MM.1S (cell line): ENCODE measurements at regions not wholly inside any gene's neighbourhood (a gene's known extent, or its start where the extent isn't known, plus 50 kb on each side); places are given as distances from the start of the nearest gene placed in this dataset.

Source experiments
- DNase-seq: peaks from one replicate; pipeline ENCODE4 v3.0.0-alpha.2; 2015
- H2AFZ ChIP-seq: fragments of 300-600 bp; sonication (generic); 2 replicates; pipeline ENCODE4 v1.6.0; 2016; ENCODE audit warnings: antibody characterized with exemption, low read length
- H3F3A ChIP-seq: fragments of 300-600 bp; sonication (generic); 2 replicates; pipeline ENCODE4 v1.6.1; 2016; ENCODE audit warnings: mild to moderate bottlenecking, antibody characterized with exemption, low read length, moderate library complexity, mixed read lengths; ENCODE audit not compliant: insufficient read depth
- H3K27ac ChIP-seq: fragments of 300-600 bp; sonication (generic); 2 replicates; pipeline ENCODE4 v1.5.1; 2016; ENCODE audit warnings: mild to moderate bottlenecking, low read length
- H3K27me3 ChIP-seq: fragments of 300-600 bp; sonication (generic); replicated peaks from 2 replicates; pipeline ENCODE4 v1.6.0; 2016; ENCODE audit warnings: low read length; ENCODE audit not compliant: insufficient read depth
- H3K36me3 ChIP-seq: fragments of 300-600 bp; sonication (generic); replicated peaks from 2 replicates; pipeline ENCODE4 v1.6.1; 2016; ENCODE audit warnings: mild to moderate bottlenecking, low read length, mixed read lengths; ENCODE audit not compliant: insufficient read depth
- H3K4me1 ChIP-seq: fragments of 300-600 bp; sonication (generic); 2 replicates; pipeline ENCODE4 v1.6.1; 2016; ENCODE audit warnings: low read length, mixed read lengths
- H3K4me2 ChIP-seq: fragments of 300-600 bp; sonication (generic); 2 replicates; pipeline ENCODE4 v1.6.0; 2016; ENCODE audit warnings: low read depth, low read length
- H3K4me3 ChIP-seq: fragments of 300-600 bp; sonication (generic); 2 replicates; pipeline ENCODE4 v1.5.1; 2016; ENCODE audit warnings: low read length, mixed read lengths
- H3K79me2 ChIP-seq: fragments of 300-600 bp; sonication (generic); 2 replicates; pipeline ENCODE4 v1.6.1; 2016; ENCODE audit warnings: mixed run types, low read length, mixed read lengths
- H3K9ac ChIP-seq: fragments of 300-600 bp; sonication (generic); 2 replicates; pipeline ENCODE4 v1.6.1; 2016; ENCODE audit warnings: low read length, mixed read lengths
- H3K9me2 ChIP-seq: fragments of 300-600 bp; sonication (generic); replicated peaks from 2 replicates; pipeline ENCODE4 v1.6.1; 2016; ENCODE audit warnings: mild to moderate bottlenecking, low read length, mixed read lengths; ENCODE audit not compliant: insufficient read depth
- H3K9me3 ChIP-seq: fragments of 300-600 bp; sonication (generic); replicated peaks from 2 replicates; pipeline ENCODE4 v1.6.1; 2016; ENCODE audit warnings: mild to moderate bottlenecking, low read length, mixed read lengths; ENCODE audit not compliant: insufficient read depth
- H4K20me1 ChIP-seq: fragments of 300-600 bp; sonication (generic); 2 replicates; pipeline ENCODE4 v1.6.1; 2016; ENCODE audit warnings: mild to moderate bottlenecking, low read length, moderate library complexity, mixed read lengths; ENCODE audit not compliant: insufficient read depth
- EZH2 ChIP-seq: fragments of 300-600 bp; sonication (generic); optimal IDR thresholded peaks from 2 replicates; pipeline ENCODE3; 2017; ENCODE audit warnings: low read depth, mild to moderate bottlenecking, antibody characterized with exemption, low read length, mixed read lengths
- EZH2phosphoT487 ChIP-seq: fragments of 300-600 bp; sonication (generic); IDR thresholded peaks from 2 replicates; pipeline ENCODE4 v1.6.1; 2018; ENCODE audit warnings: antibody characterized with exemption, low read length
- TF ChIP-seq, protein P1 (sequence below): fragments of 300-600 bp; sonication (generic); IDR thresholded peaks from 2 replicates; pipeline ENCODE4 v1.5.1; 2016; ENCODE audit warnings: antibody characterized with exemption, low read length, mixed read lengths

DNA sequence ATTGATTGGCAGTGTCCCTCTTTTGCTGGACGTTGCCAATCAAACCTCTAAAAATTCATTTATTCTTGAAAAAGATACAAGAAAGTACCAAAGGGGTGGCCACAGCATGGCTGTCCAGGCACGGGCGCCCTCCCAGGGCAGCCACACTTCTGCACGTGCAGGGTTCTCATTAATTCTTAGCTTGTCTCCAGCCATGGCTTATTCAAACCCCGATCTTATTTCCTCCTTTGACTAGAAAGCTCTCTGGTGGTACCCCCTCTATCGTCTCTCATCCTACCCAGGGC lies 123.9 kb downstream of the CTTN start:
- Histone ChIP-seq H3K4me2 (no peak overlapping the region), H3K79me2 (no peaks in the 10 kb centered on the region), H3F3A (no peaks in the 10 kb centered on the region), H3K9ac (no peak overlapping the region), H3K27ac (no peak overlapping the region), H3K4me1 (no peaks in the 10 kb centered on the region), H3K4me3 (no peak overlapping the region), H3K27me3 (peaks cover 91% of the 10 kb centered on the region), H3K9me2 (no peaks in the 10 kb centered on the region), H3K9me3 (no peaks in the 10 kb centered on the region), H2AFZ (no peak overlapping the region), H3K36me3 (no peaks in the 10 kb centered on the region), H4K20me1 (no peaks in the 10 kb centered on the region)
- no peak for TF ChIP-seq EZH2
- no peak for DNase-seq

DNA sequence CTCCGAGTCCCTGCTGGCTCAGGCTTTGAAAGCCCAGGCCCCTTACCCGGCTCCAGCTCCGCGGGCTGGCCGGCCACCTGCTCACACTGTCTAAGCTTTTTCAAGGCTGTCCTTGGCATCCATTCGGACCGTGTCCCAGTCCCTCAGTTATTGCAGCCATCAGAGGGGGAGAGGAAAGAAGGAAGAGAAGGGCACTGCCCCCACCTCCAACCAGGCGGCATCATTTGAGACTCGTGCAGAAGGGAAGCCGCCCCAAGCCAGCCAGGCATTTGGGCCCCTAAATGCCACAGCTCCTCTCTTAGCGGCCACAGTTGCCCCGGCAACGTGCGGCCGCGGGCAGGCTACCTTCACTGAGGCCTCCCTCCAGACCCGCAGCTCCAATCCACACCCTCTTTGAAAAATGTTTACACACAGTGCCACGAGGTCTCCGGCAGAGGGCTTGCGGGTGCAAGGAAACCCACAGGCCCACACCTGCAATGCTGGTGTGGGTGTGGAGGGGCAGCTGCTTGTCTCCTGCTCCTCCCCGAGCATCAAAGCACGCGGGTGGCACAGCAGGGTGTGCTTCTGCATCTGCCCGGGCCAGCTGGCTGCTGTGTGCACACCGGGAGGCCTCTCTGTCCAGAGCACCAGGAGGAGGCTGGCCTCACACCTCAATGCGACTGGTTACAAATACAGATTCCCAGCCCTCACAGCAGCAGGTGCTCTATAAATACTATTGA lies 124.4 kb downstream of the CTTN start:
- no peak overlapping the region for H3K9ac ChIP-seq
- H3K27ac ChIP-seq, result no peak overlapping the region
- H3K9me2 ChIP-seq, result no peaks in the 10 kb centered on the region
- H2AFZ ChIP-seq, result no peak overlapping the region
- H3K36me3 ChIP-seq, result no peaks in the 10 kb centered on the region
- no peak overlapping the region for H3K4me2 ChIP-seq
- TF ChIP-seq EZH2 (no peak), EZH2phosphoT487 (no peak)
- TF ChIP-seq, protein P1, sequence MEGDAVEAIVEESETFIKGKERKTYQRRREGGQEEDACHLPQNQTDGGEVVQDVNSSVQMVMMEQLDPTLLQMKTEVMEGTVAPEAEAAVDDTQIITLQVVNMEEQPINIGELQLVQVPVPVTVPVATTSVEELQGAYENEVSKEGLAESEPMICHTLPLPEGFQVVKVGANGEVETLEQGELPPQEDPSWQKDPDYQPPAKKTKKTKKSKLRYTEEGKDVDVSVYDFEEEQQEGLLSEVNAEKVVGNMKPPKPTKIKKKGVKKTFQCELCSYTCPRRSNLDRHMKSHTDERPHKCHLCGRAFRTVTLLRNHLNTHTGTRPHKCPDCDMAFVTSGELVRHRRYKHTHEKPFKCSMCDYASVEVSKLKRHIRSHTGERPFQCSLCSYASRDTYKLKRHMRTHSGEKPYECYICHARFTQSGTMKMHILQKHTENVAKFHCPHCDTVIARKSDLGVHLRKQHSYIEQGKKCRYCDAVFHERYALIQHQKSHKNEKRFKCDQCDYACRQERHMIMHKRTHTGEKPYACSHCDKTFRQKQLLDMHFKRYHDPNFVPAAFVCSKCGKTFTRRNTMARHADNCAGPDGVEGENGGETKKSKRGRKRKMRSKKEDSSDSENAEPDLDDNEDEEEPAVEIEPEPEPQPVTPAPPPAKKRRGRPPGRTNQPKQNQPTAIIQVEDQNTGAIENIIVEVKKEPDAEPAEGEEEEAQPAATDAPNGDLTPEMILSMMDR, result no peak
- no peak overlapping the region for H3K4me3 ChIP-seq
- no peaks in the 10 kb centered on the region for H3F3A ChIP-seq
- no peaks in the 10 kb centered on the region for H3K9me3 ChIP-seq
- no peaks in the 10 kb centered on the region for H3K79me2 ChIP-seq
- H3K4me1 ChIP-seq, result no peaks in the 10 kb centered on the region
- peaks cover 91% of the 10 kb centered on the region for H3K27me3 ChIP-seq
- DNase-seq, result peak; percentile 15
- no peaks in the 10 kb centered on the region for H4K20me1 ChIP-seq

DNA sequence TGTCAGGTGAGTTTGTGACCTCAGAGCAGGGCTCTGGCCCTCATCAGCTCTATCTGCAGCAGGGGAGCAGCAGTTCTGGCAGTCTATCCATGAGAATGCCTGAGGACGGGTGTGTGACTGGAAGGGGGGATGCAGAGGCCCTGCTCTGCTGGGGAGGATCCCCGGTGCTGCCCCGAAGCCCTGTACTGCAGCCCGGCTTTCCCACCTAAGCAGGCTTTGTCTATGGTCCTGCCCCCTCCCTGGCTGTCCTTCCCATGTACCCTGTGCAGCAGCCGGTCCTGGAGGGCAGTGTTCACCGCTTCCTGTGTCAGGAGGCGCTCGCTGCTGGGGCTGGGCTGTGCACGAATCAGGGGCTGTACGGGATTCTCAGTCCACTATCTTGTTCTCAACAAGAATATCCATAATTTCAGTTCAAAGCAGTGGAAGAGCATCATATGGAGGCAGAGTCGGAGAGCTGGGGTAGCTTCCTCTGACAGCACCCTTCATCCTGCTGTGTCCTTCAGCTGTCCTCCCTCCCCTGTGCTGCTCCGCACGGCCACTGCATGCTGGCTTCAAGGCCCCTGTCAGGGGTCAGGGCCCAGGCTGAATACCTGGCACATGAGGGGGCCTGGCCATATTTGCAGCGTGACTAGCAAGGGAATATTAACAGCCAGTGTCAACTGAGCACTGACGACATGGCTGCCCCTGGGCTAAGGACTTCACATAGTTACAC lies 125.2 kb downstream of the CTTN start:
- no peak overlapping the region for H3K27ac ChIP-seq
- H3K4me1 ChIP-seq, result no peaks in the 10 kb centered on the region

More for the DNA sequence above, 125.2 kb downstream of the CTTN start:
- Histone ChIP-seq H2AFZ (no peak overlapping the region), H3K4me3 (no peak overlapping the region), H3K79me2 (no peaks in the 10 kb centered on the region), H3F3A (no peaks in the 10 kb centered on the region), H4K20me1 (no peaks in the 10 kb centered on the region), H3K9me2 (no peaks in the 10 kb centered on the region), H3K4me2 (no peak overlapping the region), H3K27me3 (peaks cover 89% of the 10 kb centered on the region), H3K9me3 (no peaks in the 10 kb centered on the region), H3K36me3 (no peaks in the 10 kb centered on the region), H3K9ac (no peak overlapping the region)
- TF ChIP-seq EZH2phosphoT487 (no peak), EZH2 (no peak)
- TF ChIP-seq, protein P1, result no peak
- DNase-seq, result no peak
